ENCODE measurements at regions not wholly inside any gene's neighbourhood (a gene's known extent, or its start where the extent isn't known, plus 50 kb on each side); places are given as distances from the start of the nearest gene placed in this dataset.
"Not testable (repeated sequence)": the region's sequence is repeated elsewhere in the genome, so short reads cannot be mapped to it uniquely, and the experiment has no call there.

DNA sequence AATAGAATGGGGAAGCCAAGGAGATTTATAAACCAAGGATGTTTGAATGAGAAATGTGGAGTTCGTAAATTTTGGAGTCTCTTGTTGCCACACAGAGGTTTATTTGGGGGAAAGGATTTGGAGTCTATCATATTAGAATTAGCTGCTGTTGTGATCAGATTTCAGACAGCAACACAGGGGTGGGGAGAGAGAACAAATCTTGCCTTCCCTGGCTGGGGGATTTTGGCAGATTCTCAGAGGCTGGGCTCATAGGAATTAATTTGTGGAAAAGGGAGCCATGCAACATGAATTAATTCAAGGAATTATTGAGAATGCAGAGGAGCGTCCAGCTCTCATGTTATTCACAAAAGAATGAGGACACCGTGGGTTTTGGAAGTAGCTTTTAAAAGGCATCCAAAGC, 73.9 kb upstream of the PRMT8 start:
- in situ Hi-C loops (cut with HindIII; ENCODE audit: low sequenced_read_pairs) = no loop called here
- DNase-seq (ENCODE audit: low read depth) = no peak
- H3K4me3 ChIP-seq (ENCODE audit: low read depth, low read length) = no peak overlapping the region
- TF ChIP-seq, protein P1, sequence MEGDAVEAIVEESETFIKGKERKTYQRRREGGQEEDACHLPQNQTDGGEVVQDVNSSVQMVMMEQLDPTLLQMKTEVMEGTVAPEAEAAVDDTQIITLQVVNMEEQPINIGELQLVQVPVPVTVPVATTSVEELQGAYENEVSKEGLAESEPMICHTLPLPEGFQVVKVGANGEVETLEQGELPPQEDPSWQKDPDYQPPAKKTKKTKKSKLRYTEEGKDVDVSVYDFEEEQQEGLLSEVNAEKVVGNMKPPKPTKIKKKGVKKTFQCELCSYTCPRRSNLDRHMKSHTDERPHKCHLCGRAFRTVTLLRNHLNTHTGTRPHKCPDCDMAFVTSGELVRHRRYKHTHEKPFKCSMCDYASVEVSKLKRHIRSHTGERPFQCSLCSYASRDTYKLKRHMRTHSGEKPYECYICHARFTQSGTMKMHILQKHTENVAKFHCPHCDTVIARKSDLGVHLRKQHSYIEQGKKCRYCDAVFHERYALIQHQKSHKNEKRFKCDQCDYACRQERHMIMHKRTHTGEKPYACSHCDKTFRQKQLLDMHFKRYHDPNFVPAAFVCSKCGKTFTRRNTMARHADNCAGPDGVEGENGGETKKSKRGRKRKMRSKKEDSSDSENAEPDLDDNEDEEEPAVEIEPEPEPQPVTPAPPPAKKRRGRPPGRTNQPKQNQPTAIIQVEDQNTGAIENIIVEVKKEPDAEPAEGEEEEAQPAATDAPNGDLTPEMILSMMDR (IDR thresholded peaks at IDR 0.05; ENCODE audit: low read depth, low read length, missing control alignments) = no peak

DNA sequence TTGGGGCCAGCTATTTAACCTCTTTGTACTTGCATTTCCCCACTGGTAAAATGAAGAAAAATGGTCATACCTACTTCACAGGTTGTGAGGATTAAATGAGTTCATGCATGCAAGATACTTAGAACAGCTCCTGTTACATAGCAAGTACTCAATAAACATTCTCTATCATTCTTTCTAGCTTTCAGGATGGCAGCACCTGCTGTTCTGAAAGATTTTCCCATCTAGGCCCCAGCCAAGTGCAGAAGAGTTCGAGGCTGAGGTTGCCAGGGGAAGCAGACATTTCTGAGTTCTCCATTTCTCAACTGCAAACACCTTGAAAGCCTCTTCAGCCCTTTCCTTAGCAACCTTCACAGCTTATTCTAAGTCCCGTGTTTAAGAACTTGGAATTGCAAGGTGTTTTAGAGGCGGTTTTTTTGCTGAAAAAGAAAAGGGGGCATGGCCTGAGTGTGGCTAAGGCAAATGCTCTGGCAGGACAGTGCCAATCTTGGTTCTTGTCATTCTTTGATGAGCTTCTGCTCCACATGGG, 73.0 kb upstream of the PRMT8 start:
- in situ Hi-C loops (cut with HindIII; ENCODE audit: low sequenced_read_pairs) = no loop called here
- no peak for DNase-seq (ENCODE audit: low read depth)
- TF ChIP-seq, protein P1 (IDR thresholded peaks at IDR 0.05; ENCODE audit: low read depth, low read length, missing control alignments) = no peak
- no peak overlapping the region for H3K4me3 ChIP-seq (ENCODE audit: low read depth, low read length)

DNA sequence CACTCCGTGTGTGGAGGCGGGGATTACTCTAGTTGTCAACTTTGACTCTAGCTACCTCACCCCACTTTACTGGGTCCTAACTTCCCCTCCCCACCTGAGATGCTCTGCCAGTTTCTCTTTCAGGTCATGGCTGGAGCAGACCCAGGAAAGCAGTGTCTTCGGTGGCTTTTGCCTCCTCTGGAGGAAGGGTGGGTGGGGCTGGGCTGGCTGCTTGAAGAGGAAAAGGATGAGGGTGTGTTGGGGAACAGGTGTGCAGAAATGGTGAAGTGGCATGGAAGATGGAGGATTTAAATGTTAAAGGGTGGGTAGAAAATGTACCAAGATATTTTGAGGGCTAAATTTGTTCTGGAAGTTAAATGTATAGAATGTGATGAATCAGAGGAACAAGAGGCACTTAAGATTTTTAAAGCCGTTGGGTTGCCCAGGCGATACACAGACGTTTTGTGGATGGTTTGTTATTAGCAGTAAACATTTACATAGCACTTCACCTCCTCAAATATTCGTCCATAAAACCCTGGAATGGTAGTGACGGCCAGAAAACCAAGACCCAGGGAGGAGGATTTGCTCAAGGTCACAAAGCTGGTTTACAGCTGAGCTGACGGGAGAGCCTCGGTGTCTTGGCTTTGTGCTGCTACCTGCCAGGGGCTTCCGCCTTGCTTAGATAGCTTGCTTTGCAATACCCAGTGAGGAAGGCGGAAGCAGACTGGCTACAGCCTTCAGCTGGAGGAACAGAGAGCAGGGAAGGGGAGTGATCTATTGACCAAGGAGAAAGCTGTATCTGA, 72.2 kb upstream of the PRMT8 start:
- no peak overlapping the region for H3K4me3 ChIP-seq (ENCODE audit: low read depth, low read length)
- TF ChIP-seq, protein P1 (IDR thresholded peaks at IDR 0.05; ENCODE audit: low read depth, low read length, missing control alignments) = no peak
- in situ Hi-C loops (cut with HindIII; ENCODE audit: low sequenced_read_pairs) = no loop called here
- DNase-seq (ENCODE audit: low read depth) = no peak

DNA sequence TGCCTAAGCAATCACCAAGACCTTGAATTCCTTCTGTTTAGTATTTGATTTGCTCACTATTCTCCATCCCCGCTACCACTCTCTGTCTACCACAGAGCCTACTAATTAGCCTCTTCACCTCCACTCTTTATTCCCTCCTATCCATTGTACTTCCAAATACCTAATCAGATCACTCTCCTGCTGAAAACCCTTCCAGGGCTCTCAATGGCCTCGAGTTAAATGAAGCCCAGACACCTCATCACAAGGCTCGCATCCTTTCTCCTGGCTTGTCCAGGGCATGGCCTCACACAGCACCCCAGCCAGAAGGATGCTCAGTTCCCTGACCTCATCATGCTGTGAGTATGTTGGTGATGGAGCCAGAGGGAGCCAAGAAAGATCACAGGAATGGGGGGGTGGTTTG, 71.4 kb upstream of the PRMT8 start:
- TF ChIP-seq, protein P1 (IDR thresholded peaks at IDR 0.05; ENCODE audit: low read depth, low read length, missing control alignments) = no peak
- H3K4me3 ChIP-seq (ENCODE audit: low read depth, low read length) = no peak overlapping the region
- in situ Hi-C loops (cut with HindIII; ENCODE audit: low sequenced_read_pairs) = no loop called here
- DNase-seq (ENCODE audit: low read depth) = no peak

DNA sequence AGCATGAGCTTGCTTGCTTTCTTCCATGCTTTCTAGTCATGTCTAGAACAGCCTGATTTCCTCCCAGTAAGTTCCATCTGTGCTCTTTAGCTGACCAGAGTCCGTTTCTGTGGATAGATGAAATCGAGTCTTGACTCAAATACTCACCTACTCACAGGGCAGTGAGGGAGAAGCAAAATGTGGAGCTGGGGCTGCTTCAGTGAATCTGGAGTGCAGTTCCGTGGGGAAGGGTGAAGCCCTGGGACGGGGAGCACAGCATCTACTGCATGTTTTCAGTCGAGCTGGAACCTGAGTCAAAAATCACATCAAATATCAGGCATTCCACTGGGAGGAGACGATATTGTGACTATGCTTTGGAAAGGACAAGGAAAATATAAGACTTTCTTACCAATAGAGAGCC, 70.3 kb upstream of the PRMT8 start:
- H3K4me3 ChIP-seq (ENCODE audit: low read depth, low read length) = no peak overlapping the region
- in situ Hi-C loops (cut with HindIII; ENCODE audit: low sequenced_read_pairs) = no loop called here
- TF ChIP-seq, protein P1 (IDR thresholded peaks at IDR 0.05; ENCODE audit: low read depth, low read length, missing control alignments) = no peak
- no peak for DNase-seq (ENCODE audit: low read depth)

DNA sequence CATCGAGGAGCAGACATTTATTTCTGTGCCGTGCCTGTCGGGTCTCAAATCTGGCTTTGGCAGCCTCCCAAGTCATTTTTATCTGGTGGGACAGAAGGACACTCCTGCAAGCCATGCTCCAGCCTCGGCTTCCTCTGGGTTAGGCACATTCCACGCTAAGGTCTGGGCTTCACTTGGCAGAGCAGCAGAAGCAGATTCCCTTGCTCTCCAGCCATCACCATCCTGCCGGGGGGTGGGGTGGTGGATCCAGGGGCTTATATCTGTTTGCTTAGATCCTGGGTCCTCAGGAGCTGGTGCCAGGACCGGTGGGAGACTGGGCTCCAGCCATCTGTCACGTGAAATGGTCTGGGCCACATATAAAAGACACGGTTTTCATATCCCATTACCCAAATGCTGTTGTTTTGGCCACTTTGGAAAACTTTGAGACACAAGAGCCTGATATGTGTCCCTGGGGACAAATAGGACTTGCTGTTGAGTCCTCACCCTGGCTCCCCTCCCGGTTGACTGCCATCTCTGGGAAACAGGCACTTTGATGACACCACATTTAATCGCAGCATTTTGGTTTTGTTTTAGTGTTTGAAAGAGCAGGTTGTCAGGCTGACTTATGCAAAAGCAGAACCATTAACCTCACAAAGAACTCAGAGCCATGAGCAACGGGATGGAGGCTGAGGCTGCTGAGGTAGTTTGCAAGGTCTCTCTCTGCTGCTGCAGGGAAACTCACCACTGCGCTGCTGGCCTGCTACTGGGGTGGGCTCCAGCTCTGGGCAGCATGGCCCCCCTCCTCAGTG, 69.6 kb upstream of the PRMT8 start:
- in situ Hi-C loops (cut with HindIII; ENCODE audit: low sequenced_read_pairs) = no loop called here
- DNase-seq (ENCODE audit: low read depth) = no peak
- TF ChIP-seq, protein P1 (IDR thresholded peaks at IDR 0.05; ENCODE audit: low read depth, low read length, missing control alignments) = no peak
- H3K4me3 ChIP-seq (ENCODE audit: low read depth, low read length) = no peak overlapping the region

DNA sequence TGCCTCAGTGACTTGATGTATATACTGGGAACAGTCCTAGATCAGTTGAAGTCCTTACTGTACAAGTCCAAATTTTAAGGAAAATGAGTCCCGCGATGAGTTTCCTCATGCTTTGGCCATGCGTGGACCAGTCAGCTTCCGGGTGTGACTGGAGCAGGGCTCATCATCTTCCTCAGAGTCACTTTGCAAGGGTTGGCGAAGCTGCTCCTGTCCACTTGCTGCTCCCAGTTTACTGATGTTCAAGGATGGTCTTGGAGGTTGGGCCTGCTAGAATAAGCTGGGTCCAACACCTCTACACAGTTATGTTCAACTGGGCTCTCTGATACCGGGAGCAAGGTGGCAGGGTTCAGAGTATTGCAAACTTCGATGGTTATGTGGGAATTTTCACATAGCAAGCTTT, 66.2 kb upstream of the PRMT8 start:
- H3K4me3 ChIP-seq (ENCODE audit: low read depth, low read length); DNase-seq (ENCODE audit: low read depth); in situ Hi-C loops (cut with HindIII; ENCODE audit: low sequenced_read_pairs): not testable (repeated sequence)

Measured in astrocyte of the cerebellum (primary cell).